ENCODE measurements at regions not wholly inside any gene's neighbourhood (a gene's known extent, or its start where the extent isn't known, plus 50 kb on each side); places are given as distances from the start of the nearest gene placed in this dataset.

DNA sequence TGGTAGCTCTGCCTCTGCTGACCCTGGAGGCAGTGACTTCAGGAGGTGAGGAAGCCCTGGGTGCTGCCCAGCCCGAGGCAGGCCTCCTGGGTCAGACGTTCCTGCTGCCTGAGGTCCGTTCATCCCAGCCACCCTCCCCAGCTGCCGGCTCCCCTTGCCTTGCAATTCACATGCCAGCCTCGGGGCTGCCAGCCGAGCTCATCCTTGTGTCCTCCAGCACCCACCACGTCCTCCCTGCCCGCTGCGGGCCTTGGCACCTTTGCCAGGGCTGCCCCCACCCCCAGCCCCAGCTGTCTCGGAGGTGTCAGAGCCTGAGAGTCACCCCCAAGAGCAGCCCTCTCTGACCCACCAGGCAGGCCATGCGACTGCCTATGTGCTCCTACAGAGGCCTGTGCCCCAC is 162.1 kb upstream of the RNF32 start:
- no peak for TF ChIP-seq TAF1 (IDR thresholded peaks at IDR 0.05; ENCODE audit: low read depth, low read length)
- TF ChIP-seq POLR2A (IDR thresholded peaks at IDR 0.05; ENCODE audit: low read depth, low read length) = no peak
